CD4-positive, alpha-beta T cell treated with Interleukin-21 for 1 hour (primary cell): ENCODE measurements at regions not wholly inside any gene's neighbourhood (a gene's known extent, or its start where the extent isn't known, plus 50 kb on each side); places are given as distances from the start of the nearest gene placed in this dataset.

Experiments used
- DNase-seq: peaks from one replicate; pipeline ENCODE4 v3.0.0-alpha.2; 2020

- DNase-seq: peak; percentile 43
Measured at GRCh38 chr1:199168888-199169585, 530.2 kb downstream of the PTPRC start.

GRCh38 chr1:199170711-199171110 lies 531.9 kb downstream of the PTPRC start:
- no peak for DNase-seq

DNA sequence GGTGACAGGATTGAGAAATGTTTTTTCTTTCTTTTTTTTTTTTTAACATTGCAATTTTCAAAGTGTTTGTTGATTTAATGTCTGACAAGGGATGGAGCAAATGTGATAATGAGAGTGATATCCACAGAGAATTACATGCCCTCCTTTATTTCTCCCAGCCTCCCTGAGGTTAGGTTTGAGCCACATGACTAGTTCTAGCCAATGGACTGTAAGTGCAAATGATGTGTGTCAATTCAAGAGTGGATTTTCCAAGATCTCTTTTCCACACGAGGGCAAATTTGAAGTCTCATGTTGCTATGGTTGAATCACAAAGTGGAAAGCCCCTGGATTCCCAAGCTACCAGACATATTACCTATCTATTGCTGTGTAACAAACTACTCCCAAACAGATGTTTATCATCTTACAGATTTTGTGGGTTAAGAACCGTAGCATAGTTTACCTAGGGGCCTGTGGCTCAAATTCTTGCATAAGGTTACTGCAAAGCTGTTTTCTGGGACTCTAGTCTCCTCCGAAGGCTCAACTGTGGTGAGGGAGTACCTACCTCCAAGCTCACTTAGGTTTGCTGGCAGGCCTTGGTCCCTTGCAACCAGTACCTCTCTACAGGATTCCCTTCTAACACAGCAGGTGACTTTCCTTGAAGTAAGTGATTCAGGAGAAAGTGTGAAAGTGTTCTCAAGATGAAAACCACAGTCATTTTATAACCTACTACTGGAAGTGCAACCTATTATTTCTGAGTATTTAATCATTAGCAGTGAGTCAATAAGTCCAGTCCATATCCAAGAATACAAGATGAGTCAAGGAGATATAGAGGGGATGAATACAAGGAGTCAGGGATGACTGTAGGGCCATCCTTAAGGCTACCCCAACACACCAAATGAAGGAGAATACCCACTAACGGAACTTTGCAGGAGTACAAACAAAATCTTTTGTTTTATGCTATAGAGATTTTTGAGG lies 533.6 kb downstream of the PTPRC start:
- peak; percentile 5 for DNase-seq

DNA sequence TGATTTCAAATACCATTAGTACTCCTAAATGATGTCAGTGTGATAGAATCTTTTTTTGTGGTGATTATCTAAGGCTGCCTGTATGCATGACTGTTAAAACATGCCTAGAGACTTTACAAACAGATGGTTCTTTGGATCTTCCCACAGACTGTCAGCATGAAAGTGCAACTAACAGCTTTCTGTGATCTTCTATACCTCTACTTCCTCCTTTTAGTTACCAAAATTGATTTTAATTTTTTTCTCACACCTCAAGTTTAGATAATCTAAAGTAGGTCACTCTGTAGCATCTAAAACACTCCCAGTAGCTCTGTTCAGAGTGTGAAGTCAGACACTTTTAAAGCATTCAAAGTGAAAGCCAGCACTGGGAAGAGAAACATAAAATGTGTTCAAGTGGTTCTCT lies 534.5 kb downstream of the PTPRC start:
- DNase-seq: peak; percentile 66

GRCh38 chr1:199174336-199174735 lies 535.5 kb downstream of the PTPRC start:
- no peak for DNase-seq

DNA sequence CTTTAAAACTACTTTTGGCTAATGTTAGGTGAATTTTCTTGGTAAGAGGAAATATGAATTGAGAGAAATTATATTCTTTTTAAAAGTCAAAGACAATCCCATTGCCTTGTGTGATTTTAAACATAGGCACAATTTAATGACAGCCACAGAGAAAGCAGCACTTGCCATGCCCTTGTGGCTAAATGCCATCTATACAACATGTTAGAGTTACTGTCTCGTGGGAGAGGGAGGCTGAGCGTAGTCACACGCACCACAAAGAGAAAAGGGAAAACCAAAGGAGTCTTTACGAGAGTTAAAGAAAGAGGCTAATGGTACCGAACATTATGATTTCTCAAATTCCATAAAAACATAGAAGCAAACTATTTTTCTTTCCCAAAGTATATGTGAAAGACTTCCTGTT lies 537.9 kb downstream of the PTPRC start:
- no peak for DNase-seq

DNA sequence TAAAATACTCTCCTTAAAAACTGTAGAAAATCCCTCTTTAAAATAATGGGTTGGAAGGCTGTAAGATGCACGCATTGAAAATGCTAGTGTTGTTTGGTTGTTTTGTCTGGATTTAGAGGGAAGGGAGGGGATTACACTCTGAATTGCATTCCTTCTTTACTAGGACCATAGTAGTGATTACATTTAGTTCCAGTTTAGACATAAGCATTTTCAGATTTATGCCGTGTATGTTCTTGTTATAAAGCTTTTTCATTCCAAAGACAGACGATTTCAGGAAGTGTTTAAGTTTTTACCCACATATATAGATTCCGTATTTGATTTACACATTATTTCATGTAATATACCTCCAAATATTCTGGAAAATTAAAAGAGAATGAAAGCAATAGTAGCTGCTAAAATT lies 538.4 kb downstream of the PTPRC start:
- no peak for DNase-seq

DNA sequence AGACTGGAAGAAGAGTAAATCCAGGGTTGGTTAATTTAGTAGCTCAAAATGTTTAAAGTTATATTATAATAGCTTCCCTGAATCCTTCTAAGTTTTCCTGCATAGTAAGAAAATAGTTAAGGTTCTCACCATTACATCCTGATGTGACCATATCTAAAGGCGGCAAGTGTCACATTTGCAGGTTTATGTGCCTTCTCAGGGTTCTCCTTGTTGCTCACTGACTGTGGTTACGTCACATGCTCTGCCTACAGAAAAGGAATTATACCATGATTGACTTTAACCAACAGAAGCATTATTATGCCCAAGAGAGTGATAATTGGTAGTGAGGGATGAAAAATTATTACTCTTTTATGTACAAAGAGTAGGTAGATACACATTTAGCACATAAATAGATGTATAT lies 539.8 kb downstream of the PTPRC start:
- no peak for DNase-seq

- DNase-seq: no peak
Measured at GRCh38 chr1:199182186-199182843, 543.5 kb downstream of the PTPRC start.

- DNase-seq: no peak
Measured at GRCh38 chr1:199184180-199184579, 545.3 kb downstream of the PTPRC start.

DNA sequence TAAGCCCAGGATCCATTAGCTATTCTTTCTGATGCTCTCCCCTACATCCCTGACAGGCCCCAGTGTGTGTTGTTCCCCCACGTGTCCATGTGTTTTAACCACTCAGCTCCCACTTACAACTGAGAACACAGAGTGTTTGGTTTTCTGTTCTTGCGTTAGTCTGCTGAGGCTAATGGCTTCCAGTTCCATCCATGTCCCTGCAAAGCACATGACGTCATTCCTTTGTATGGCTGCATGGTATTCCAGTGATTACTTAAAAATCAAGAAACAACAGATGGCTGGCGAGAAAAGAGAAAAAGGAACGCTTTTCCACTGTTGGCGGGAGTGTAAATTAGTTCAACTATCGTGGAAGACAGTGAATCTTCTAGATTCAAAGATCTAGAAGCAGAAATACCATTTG lies 556.0 kb downstream of the PTPRC start:
- no peak for DNase-seq

- DNase-seq: no peak
Measured at GRCh38 chr1:199197695-199198094, 558.9 kb downstream of the PTPRC start.

DNA sequence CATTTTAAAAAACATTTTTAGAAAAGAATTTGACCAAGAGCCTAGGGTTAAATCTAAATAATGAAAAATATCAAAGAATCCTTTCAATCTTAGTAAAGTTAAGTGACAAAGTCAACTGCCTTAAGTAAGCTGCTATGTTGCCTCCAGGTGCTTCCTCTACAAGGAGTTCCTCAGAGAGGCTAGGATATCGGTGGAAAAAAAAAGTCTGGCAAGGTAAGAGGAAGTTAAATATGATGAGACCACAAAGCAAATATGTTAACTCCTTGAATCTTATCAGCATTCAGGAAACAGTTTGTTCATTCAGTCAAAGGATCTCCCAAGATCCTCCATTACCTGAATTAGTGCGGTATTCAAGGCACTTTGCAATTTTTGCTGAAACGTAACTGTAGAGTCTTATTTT lies 563.5 kb downstream of the PTPRC start:
- no peak for DNase-seq

GRCh38 chr1:199204231-199204630 lies 565.4 kb downstream of the PTPRC start:
- DNase-seq: no peak

GRCh38 chr1:199205740-199206441 lies 567.1 kb downstream of the PTPRC start:
- no peak for DNase-seq

DNA sequence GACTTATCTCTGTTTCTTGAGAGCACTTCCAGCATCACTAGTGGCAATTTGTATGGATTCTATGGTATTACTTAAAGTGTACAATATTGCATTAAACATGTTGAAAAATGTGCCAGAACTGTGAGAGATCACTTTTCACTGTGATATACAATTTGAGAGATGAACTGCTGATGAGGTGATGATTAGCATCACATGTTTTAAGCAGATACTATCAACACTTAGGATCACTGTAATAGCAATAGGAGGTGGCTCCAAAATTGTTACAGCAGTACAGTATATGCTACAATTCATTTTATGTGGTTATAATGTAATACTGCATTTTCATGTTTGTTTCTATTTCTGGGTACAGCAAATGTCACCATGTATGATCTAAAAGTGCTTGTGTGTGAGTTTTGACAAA lies 570.0 kb downstream of the PTPRC start:
- no peak for DNase-seq

DNA sequence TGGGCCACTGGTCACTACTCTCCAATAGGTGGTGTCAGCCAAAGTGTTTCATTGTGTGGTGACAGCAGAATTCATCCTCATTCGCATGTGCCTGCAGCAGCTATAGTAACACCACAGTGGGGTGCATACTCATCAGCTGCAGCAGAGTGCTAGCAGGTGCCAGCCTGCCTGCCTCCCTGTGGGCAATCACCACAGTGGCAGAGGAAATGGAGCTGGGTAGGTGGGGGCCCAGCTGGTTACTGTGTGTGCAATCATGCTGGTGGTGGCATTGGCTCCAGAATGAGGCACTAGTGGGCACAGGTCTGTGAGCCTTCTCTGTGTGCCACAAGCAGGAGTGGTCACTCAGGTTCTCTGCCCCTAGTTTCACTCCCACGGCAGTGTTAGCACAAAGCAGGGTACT lies 579.2 kb downstream of the PTPRC start:
- peak; percentile 38 for DNase-seq

DNA sequence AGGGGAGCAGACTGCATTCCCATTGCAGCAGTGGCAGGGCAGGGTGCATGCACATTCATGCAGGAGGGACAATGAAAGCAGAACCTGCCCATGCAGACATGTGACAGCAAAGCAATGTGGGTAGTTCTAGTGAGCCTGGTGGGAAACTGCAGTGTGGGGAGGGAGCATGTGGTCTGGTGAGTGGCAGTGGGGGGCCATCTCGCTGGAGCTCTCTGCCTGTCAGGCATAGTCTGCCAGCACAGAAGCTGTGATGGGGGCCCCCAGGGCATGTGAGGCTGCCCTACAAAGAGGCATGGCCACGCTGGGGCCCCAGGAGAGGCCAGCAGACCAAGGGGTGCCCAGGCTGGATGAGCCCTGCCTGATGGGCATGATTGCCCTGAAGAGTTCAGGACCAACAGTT lies 579.7 kb downstream of the PTPRC start:
- DNase-seq: no peak

- no peak for DNase-seq
Measured at GRCh38 chr1:199220031-199220430, 581.2 kb downstream of the PTPRC start.

DNA sequence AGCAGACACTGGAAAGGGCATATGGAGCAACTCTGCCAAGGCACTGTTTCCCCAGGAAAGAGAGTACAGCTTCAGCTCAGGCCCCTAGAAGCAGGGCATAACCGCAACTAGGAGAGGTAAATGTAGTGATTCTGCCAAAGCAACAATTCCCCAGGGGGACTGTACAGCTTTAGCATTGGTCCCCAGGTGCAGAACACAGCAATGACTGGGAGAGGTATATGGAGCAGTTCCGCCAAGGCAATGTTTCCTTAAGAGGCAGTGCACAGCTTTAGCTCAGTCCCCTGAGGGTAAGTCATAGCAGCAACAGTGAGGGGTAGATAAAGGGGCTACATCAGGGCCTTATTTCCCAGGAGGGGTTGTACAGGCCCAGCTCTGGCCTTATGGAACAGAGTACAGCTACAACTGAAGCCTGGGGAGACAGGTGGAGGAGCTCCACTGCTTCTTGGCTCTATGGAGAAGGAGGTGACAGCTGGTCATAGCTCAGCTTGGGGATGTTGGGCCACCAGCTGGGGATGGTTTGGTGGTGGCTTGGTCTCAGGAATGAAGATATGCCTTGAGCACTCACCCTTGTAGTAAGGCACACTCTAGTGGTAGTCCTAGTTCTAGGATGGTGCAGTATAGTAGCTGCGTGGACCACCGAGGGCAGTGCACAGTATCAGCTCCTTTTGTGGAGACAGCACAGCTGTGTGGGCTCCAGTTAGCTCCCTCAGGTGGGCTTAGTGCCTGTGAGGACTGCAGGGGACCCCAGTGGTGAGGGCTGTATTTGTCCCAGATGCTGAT lies 582.7 kb downstream of the PTPRC start:
- DNase-seq: no peak

- DNase-seq: no peak
Measured at GRCh38 chr1:199223936-199224335, 585.1 kb downstream of the PTPRC start.

- peak; percentile 69 for DNase-seq
Measured at GRCh38 chr1:199226163-199226562, 587.3 kb downstream of the PTPRC start.
